ENCODE measurements at regions not wholly inside any gene's neighbourhood (a gene's known extent, or its start where the extent isn't known, plus 50 kb on each side); places are given as distances from the start of the nearest gene placed in this dataset.

DNA sequence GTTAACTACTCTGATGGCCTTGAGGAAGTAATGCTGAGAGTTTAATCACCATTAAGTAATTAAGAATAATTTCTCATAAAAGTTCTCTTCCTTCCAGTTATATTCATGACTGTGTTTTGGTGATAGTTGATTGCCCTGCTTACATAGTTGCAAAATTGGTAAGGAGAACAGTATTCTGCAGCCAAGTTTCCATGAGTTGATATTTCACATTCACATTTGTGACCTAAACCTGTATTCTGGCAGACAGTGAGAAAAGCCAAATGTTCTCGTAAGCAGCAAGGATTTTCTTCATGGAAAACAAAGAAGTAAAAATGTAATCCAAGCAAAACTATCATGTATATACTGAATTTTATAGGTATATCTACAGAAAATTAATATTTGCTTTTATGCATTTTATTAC is 187.8 kb upstream of the NUDT6 start:
- no peaks in the 10 kb centered on the region for H3K27me3 Mint-ChIP-seq (ENCODE audit: insufficient read depth)
- no peak overlapping the region for H3K4me3 Mint-ChIP-seq
- intact Hi-C loops (cut with micrococcal nuclease): no loop called here
- no peak for DNase-seq (ENCODE audit: low spot score)
- no peaks in the 10 kb centered on the region for H3K9me3 Mint-ChIP-seq
- peaks cover 1% of the 10 kb centered on the region for H3K36me3 Mint-ChIP-seq (ENCODE audit: low read depth)
- no peak overlapping the region for H3K27ac Mint-ChIP-seq
- no peaks in the 10 kb centered on the region for H3K4me1 Mint-ChIP-seq (ENCODE audit: low read depth)

DNA sequence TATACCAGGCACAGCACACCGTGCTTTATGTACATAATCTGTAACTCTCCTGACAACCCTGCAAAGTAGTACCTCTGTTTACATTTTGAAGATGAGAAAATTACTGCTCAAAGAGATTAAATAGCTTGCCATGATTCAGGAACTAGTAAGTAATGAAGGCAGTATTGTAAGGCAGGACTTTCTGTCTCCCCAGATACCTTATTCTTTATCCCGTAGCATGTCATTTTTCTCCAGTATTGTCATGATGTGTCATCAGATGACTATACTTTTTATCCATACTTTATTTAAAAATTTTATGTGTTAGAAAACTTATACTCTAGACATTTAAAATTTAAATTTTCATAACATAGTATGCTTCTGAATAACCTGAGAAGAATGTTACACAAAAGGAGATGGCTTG is 188.3 kb upstream of the NUDT6 start:
- Mint-ChIP-seq H3K36me3 (ENCODE audit: low read depth) (peaks cover 1% of the 10 kb centered on the region), H3K27me3 (ENCODE audit: insufficient read depth) (no peaks in the 10 kb centered on the region), H3K4me1 (ENCODE audit: low read depth) (no peaks in the 10 kb centered on the region), H3K4me3 (no peak overlapping the region), H3K9me3 (no peaks in the 10 kb centered on the region), H3K27ac (no peak overlapping the region)
- DNase-seq (ENCODE audit: low spot score): no peak
- intact Hi-C loops (cut with micrococcal nuclease): no loop called here

DNA sequence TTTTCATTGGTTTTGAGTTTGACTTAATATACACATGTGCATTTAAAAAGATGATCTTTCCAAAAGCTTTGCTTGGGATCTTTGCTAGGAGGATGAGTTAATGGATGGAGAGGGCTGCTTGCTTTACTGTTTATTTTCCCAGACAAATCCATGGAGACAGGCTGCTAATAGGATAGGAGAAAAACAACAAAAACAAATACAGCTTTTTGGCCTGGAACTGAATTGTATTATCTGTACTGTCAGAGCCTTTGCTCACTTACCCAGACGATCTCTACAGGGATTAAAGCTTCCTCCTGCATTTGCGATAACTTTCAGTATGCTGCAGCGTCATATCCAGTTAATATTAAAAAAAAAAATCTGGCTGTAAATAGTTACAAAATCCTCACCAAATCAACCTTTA is 190.8 kb upstream of the NUDT6 start:
- H3K4me3 Mint-ChIP-seq: no peak overlapping the region
- H3K27ac Mint-ChIP-seq: no peak overlapping the region
- intact Hi-C loops (cut with micrococcal nuclease): no loop called here

DNA sequence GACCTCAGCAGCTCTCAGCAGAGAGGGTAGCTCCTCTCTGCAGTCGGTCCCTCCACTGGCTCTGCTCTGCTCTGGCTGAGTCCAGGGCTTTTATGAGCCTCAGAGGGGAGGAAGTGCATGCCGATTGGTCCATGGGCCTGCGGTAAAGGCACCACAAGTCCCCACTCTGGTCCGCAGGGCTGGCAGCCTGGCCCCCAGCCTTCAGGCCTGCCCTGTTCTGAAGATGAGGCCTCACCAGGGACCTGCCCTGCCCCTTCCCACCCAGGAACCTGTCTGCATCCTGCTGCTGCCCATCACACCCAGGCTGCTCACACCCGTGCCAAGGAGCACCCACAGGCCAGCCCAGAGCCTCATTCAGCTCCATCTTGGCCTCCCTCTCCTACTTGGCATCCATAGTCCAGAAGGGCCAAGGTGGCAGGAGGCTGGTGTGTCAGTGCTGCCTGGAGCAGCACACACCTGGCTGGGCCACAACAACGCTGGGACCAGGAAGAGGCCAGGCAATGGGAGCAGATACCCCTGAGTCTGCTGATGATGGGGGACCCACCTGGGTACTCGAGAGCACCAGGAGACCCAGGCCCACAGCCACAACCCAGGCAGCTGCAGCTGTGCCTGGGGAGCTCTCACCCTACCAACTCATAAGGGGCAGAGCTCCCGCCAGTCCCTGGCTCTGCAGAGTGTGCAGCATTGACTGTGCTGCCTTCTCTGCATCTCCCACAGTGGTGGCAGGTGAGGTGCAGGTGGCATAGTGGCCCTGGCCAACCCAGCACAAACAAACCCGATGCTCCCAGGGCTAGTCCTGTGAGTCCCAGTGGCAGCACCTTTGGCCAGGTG is 191.9 kb upstream of the NUDT6 start:
- Mint-ChIP-seq H3K4me1 (ENCODE audit: low read depth) (no peaks in the 10 kb centered on the region), H3K27me3 (ENCODE audit: insufficient read depth) (no peaks in the 10 kb centered on the region), H3K36me3 (ENCODE audit: low read depth) (peaks cover 5% of the 10 kb centered on the region), H3K27ac (no peak overlapping the region), H3K9me3 (no peaks in the 10 kb centered on the region), H3K4me3 (no peak overlapping the region)
- intact Hi-C loops (cut with micrococcal nuclease): no loop called here
- DNase-seq (ENCODE audit: low spot score): no peak

More for the DNA sequence above, 190.8 kb upstream of the NUDT6 start:
- no peaks in the 10 kb centered on the region for H3K4me1 Mint-ChIP-seq (ENCODE audit: low read depth)
- no peaks in the 10 kb centered on the region for H3K9me3 Mint-ChIP-seq
- H3K36me3 Mint-ChIP-seq (ENCODE audit: low read depth): peaks cover 1% of the 10 kb centered on the region
- no peaks in the 10 kb centered on the region for H3K27me3 Mint-ChIP-seq (ENCODE audit: insufficient read depth)
- DNase-seq (ENCODE audit: low spot score): no peak

DNA sequence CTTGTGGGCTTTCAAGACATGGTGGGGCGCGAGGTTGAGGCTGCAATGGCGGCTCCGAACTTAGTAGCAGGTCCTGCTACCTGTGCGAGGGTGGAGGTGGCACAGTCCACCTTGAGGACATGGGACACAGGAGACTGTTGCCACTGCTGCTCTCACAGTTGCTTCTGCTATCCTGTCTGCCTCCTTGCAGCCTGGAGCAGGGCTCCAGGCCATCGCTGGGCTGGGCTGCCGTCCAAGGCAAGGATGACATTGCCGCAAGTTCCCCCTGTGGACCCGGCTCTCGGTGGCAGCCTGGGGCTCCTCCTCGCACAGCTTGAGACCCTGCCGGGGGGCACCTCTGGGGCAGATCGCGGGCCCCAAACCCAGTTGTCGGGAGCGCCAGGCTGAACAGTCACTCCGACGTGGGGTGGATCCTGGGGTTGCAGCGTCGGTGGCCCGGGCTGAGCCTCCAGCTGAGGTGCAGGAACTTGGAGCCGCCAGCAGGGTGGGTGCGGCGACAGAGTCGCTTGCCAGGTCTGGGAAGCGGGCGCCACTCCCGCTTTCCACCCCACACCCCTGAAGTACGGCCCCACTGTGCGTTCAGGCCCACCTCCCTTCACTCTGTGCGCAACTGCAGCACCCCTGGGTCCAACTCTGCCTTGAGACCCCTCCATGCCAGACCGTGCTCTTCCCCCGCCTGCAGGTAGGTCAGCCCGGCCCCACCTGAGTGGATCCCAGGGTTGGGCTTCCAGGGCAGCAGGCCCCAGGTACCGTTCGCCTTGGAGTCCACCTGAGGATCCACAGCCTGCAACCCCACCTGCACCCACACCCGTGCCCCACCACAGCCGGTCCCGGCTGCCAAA is 192.7 kb upstream of the NUDT6 start:
- Mint-ChIP-seq H3K36me3 (ENCODE audit: low read depth) (peaks cover 5% of the 10 kb centered on the region), H3K27ac (no peak overlapping the region), H3K27me3 (ENCODE audit: insufficient read depth) (no peaks in the 10 kb centered on the region), H3K9me3 (no peaks in the 10 kb centered on the region), H3K4me3 (no peak overlapping the region), H3K4me1 (ENCODE audit: low read depth) (no peaks in the 10 kb centered on the region)
- DNase-seq (ENCODE audit: low spot score): no peak
- intact Hi-C loops (cut with micrococcal nuclease): no loop called here

DNA sequence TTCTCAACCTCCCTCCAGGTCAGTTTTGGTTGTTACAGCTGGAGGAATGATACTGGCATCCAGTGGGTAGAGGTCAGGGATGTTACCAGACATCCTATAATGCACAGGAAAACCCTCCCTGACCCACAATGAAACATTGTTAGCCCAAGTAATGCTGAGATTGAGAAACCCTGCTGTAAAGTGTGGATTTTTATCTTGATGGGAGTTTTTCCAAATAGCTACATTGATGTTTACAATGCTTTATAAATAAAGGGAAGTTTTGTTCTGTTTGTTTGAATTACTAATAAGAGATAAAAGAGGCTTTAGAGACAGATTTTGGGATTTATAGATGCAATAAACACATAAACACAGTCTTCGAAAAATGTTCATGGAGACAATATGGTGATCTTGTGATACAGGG is 194.0 kb upstream of the NUDT6 start:
- no peaks in the 10 kb centered on the region for H3K4me1 Mint-ChIP-seq (ENCODE audit: low read depth)
- no peaks in the 10 kb centered on the region for H3K9me3 Mint-ChIP-seq
- peaks cover 5% of the 10 kb centered on the region for H3K36me3 Mint-ChIP-seq (ENCODE audit: low read depth)
- no peaks in the 10 kb centered on the region for H3K27me3 Mint-ChIP-seq (ENCODE audit: insufficient read depth)
- intact Hi-C loops (cut with micrococcal nuclease): no loop called here
- no peak for DNase-seq (ENCODE audit: low spot score)
- H3K27ac Mint-ChIP-seq: no peak overlapping the region
- no peak overlapping the region for H3K4me3 Mint-ChIP-seq

DNA sequence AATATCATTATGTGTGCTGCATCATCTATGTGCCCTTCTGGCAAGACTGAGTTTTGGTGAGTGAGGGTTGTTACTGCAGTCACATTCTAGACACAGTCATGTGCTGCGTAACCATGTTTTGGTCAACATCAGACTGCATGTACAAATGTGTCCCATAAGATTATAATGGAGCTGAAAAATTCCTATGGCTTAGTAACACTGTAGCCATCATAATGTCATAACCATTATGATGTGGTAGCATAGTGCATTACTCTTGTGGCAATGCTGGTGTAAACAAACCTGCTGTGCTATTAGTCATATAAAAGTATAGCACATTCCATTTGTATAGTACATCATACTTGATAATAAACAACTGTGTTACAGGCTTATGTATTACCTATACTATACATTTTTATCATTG is 198.1 kb upstream of the NUDT6 start:
- intact Hi-C loops (cut with micrococcal nuclease): no loop called here
- Mint-ChIP-seq H3K4me3 (no peak overlapping the region), H3K4me1 (ENCODE audit: low read depth) (no peaks in the 10 kb centered on the region), H3K9me3 (no peaks in the 10 kb centered on the region), H3K36me3 (ENCODE audit: low read depth) (peaks cover 10% of the 10 kb centered on the region), H3K27ac (no peak overlapping the region), H3K27me3 (ENCODE audit: insufficient read depth) (no peaks in the 10 kb centered on the region)
- no peak for DNase-seq (ENCODE audit: low spot score)

DNA sequence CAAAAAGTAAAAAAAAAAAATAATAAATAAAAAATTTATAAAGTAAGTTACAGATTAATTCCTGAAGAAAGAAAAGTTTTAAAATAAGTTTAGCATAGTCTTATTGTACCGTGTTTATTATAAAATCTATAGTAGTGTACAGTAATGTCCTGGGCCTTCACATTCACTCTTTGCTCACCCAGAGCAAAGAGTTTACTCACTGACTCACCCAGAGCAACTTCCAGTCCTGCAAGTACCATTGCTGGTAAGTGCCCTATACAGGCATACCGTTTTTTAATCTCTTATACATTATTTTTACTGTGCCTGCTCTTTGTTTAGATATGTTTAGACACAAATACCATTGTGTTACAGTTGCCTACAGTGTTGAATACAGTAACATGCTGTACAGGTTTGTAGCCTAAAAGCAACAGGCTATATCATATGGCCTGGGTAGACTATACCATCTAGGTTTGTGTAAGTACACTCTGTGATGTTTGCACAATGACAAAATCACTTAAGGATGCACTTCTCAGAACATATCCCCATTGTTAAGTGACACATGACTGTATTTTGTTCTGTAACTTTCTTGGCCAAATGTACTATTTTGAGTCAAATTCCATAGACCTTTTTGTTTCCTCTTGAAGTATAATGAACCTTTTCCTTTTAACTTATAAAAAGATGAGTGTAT is 199.0 kb upstream of the NUDT6 start:
- H3K9me3 Mint-ChIP-seq: no peaks in the 10 kb centered on the region
- H3K27ac Mint-ChIP-seq: no peak overlapping the region
- no peaks in the 10 kb centered on the region for H3K4me1 Mint-ChIP-seq (ENCODE audit: low read depth)
- DNase-seq (ENCODE audit: low spot score): no peak
- no peak overlapping the region for H3K4me3 Mint-ChIP-seq
- intact Hi-C loops (cut with micrococcal nuclease): no loop called here
- peaks cover 12% of the 10 kb centered on the region for H3K36me3 Mint-ChIP-seq (ENCODE audit: low read depth)
- no peaks in the 10 kb centered on the region for H3K27me3 Mint-ChIP-seq (ENCODE audit: insufficient read depth)

DNA sequence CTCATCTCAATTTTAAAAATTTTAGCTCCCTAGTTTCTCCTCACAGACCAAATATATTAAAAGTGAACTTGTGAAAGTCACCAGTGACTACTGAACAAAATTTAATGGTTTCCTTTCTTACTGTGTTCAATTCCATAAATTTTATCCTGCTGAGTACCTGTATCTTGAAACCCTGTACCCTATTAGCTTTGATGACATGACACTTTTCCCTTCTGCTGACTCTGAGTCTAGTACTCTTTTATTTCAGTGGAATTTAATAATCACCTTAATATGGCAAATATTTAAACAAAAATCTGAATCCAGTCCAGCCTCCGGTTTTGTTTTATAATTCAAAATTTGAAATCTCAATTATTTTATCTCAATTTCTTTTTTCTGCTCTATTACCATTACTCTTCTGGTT is 203.1 kb upstream of the NUDT6 start:
- intact Hi-C loops (cut with micrococcal nuclease): no loop called here
- H3K27me3 Mint-ChIP-seq (ENCODE audit: insufficient read depth): no peaks in the 10 kb centered on the region
- H3K36me3 Mint-ChIP-seq (ENCODE audit: low read depth): peaks cover 9% of the 10 kb centered on the region
- H3K27ac Mint-ChIP-seq: no peak overlapping the region
- no peak for DNase-seq (ENCODE audit: low spot score)
- no peaks in the 10 kb centered on the region for H3K9me3 Mint-ChIP-seq
- no peak overlapping the region for H3K4me3 Mint-ChIP-seq
- H3K4me1 Mint-ChIP-seq (ENCODE audit: low read depth): no peaks in the 10 kb centered on the region

DNA sequence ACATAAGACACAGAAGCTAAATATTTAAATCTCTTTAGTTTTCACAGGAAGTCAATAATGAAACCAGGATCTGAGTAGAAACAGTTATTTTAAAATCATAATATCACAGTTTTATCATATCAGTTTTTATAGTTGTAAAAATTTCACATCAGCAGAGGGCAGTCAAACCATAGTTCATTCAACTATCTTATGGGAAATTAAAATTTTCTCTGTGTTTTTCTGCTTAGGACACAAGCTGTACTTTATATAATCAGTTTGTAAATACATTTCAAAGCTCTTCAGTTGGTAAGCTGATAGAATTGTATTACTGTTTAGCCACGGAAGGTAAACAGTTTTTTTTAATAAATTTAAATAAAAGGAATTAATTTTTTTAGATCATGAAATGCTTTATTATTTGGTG is 204.8 kb upstream of the NUDT6 start:
- peaks cover 5% of the 10 kb centered on the region for H3K36me3 Mint-ChIP-seq (ENCODE audit: low read depth)
- H3K27ac Mint-ChIP-seq: no peak overlapping the region
- intact Hi-C loops (cut with micrococcal nuclease): no loop called here
- no peaks in the 10 kb centered on the region for H3K27me3 Mint-ChIP-seq (ENCODE audit: insufficient read depth)
- H3K9me3 Mint-ChIP-seq: no peaks in the 10 kb centered on the region
- H3K4me3 Mint-ChIP-seq: no peak overlapping the region
- H3K4me1 Mint-ChIP-seq (ENCODE audit: low read depth): no peaks in the 10 kb centered on the region
- no peak for DNase-seq (ENCODE audit: low spot score)

DNA sequence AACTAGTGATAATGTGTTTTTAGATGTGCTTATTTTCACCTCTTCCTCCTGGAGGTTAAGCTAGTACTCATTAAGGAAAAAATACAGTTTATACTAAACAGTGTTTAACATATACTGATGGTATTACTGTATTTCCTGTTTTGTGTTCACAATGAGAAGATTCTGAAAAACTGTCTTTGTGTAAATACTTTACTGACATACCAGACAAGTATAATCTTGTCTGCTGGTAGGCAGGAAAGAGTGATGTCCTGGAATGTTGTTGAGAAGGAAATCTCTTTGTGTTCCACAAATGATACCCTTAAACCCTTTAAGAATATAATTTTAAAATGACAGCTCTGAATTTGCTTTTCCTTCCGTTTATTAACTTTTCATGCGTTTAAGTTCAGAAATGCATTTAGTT is 205.5 kb upstream of the NUDT6 start:
- H3K36me3 Mint-ChIP-seq (ENCODE audit: low read depth): peaks cover 5% of the 10 kb centered on the region
- no peaks in the 10 kb centered on the region for H3K27me3 Mint-ChIP-seq (ENCODE audit: insufficient read depth)
- no peak overlapping the region for H3K27ac Mint-ChIP-seq

DNA sequence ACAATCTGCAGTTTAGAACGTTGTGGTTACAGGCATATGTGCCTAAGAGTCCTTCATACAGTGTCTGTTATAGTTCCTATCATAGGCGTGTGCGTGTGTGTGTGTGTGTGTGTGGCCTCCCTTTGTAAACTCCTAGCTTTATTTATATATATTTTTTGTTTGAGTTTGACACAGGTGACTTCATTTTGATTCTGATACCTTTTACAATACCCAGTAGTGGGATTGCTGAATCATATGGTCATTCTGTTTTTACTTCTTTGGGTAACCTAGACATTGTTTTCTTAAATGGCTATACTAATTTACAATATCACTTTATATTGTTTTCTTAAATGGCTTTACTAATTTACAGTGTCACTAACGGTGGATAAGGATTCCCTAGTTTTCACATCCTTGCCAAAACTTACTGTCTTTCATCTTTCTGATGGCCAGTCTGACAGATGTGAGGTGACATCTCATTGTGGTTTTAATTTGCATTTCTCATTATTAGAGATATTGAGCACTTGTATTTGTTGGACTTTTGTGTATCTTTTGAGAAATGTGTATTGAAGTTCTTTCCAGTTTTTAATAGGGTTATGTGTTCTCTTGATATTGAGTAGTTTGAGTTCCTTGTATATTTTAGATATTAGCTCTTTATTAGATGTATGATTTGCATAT is 211.1 kb upstream of the NUDT6 start:
- H3K27ac Mint-ChIP-seq: no peak overlapping the region
- H3K4me3 Mint-ChIP-seq: no peak overlapping the region
- peaks cover 1% of the 10 kb centered on the region for H3K36me3 Mint-ChIP-seq (ENCODE audit: low read depth)
- H3K9me3 Mint-ChIP-seq: no peaks in the 10 kb centered on the region
- no peak for DNase-seq (ENCODE audit: low spot score)
- H3K4me1 Mint-ChIP-seq (ENCODE audit: low read depth): no peaks in the 10 kb centered on the region
- intact Hi-C loops (cut with micrococcal nuclease): no loop called here
- no peaks in the 10 kb centered on the region for H3K27me3 Mint-ChIP-seq (ENCODE audit: insufficient read depth)

More for the DNA sequence above, 205.5 kb upstream of the NUDT6 start:
- no peak overlapping the region for H3K4me3 Mint-ChIP-seq
- H3K9me3 Mint-ChIP-seq: no peaks in the 10 kb centered on the region
- intact Hi-C loops (cut with micrococcal nuclease): no loop called here
- no peak for DNase-seq (ENCODE audit: low spot score)
- H3K4me1 Mint-ChIP-seq (ENCODE audit: low read depth): no peaks in the 10 kb centered on the region
